HL-60 (cell line): ENCODE measurements at regions not wholly inside any gene's neighbourhood (a gene's known extent, or its start where the extent isn't known, plus 50 kb on each side); places are given as distances from the start of the nearest gene placed in this dataset.

ENCODE experiments used
- DNase-seq, 2 experiments: peaks; one replicate each; pipeline ENCODE4 v3.0.0-alpha.2; 2010 to 2020; ENCODE audit warnings: low read depth in 1 of 2, low spot score in 1 of 2
- H3K27ac ChIP-seq: fragments of 250-450 bp; sonication (Bioruptor Pico); replicated peaks from 2 replicates; pipeline ENCODE4 v1.5.1; 2020; ENCODE audit warnings: mild to moderate bottlenecking, moderate library complexity
- H3K27me3 ChIP-seq: fragments of 250-450 bp; sonication (Bioruptor Pico); 2 replicates; pipeline ENCODE4 v1.5.1; 2021; ENCODE audit warnings: mild to moderate bottlenecking, moderate library complexity; ENCODE audit not compliant: insufficient read depth, poor library complexity, severe bottlenecking
- H3K4me3 ChIP-seq: replicated peaks from 2 replicates; pipeline ENCODE4 v1.5.1; 2011; ENCODE audit warnings: mild to moderate bottlenecking, control low read depth, low read length; ENCODE audit not compliant: insufficient read depth
- CTCF ChIP-seq: IDR thresholded peaks from one replicate; pipeline ENCODE4 v1.5.1; 2011; ENCODE audit warnings: low read length, control low read depth, inconsistent platforms; ENCODE audit not compliant: insufficient read depth
- GABPA ChIP-seq: IDR thresholded peaks from 2 replicates; pipeline ENCODE4 v1.6.1; 2012; ENCODE audit warnings: low read depth
- POLR2AphosphoS5 ChIP-seq: IDR thresholded peaks from 2 replicates; pipeline ENCODE4 v1.6.1; 2012; ENCODE audit warnings: low read depth
- REST ChIP-seq: IDR thresholded peaks from 2 replicates; pipeline ENCODE4 v1.6.1; 2012; ENCODE audit warnings: low read depth; ENCODE audit not compliant: insufficient replicate concordance
- SPI1 ChIP-seq: IDR thresholded peaks from 2 replicates; pipeline ENCODE4 v1.6.1; 2012; ENCODE audit warnings: low read depth, mild to moderate bottlenecking, borderline replicate concordance

GRCh38 chr12:102551186-102551585 is 70.8 kb upstream of the IGF1 start:
- H3K27me3 ChIP-seq: no peaks in the 10 kb centered on the region
- no peak for DNase-seq
- H3K27ac ChIP-seq: no peak overlapping the region
- TF ChIP-seq GABPA (no peak), REST (no peak), POLR2AphosphoS5 (no peak)
- H3K4me3 ChIP-seq: no peak overlapping the region

- DNase-seq: no peak
- no peaks in the 10 kb centered on the region for H3K27me3 ChIP-seq
These were observed 69.3 kb upstream of the IGF1 start for GRCh38 chr12:102549691-102550090.

GRCh38 chr12:102548543-102548942 is 68.2 kb upstream of the IGF1 start:
- TF ChIP-seq POLR2AphosphoS5 (no peak), GABPA (no peak), REST (no peak), CTCF (no peak), SPI1 (no peak)
- no peak for DNase-seq
- Histone ChIP-seq H3K27me3 (no peaks in the 10 kb centered on the region), H3K4me3 (no peak overlapping the region), H3K27ac (no peak overlapping the region)

More at GRCh38 chr12:102549691-102550090, 69.3 kb upstream of the IGF1 start:
- Histone ChIP-seq H3K27ac (no peak overlapping the region), H3K4me3 (no peak overlapping the region)
- TF ChIP-seq POLR2AphosphoS5: no peak
- no peak for TF ChIP-seq REST
- TF ChIP-seq CTCF: no peak
- no peak for TF ChIP-seq SPI1
- TF ChIP-seq GABPA: no peak
